ENCODE measurements at regions not wholly inside any gene's neighbourhood (a gene's known extent, or its start where the extent isn't known, plus 50 kb on each side); places are given as distances from the start of the nearest gene placed in this dataset.

- TF ChIP-seq CTCF (IDR thresholded peaks at IDR 0.05) (no peak), POLR2A (IDR thresholded peaks at IDR 0.05) (no peak)
Observed at GRCh38 chr11:134889832-134890231, 477.8 kb upstream of the B3GAT1 start.

Measured in body of pancreas (tissue), 4 donors.